ENCODE measurements at regions not wholly inside any gene's neighbourhood (a gene's known extent, or its start where the extent isn't known, plus 50 kb on each side); places are given as distances from the start of the nearest gene placed in this dataset.
"Not testable (repeated sequence)": the region's sequence is repeated elsewhere in the genome, so short reads cannot be mapped to it uniquely, and the experiment has no call there.

GRCh38 chr13:48810013-48810412 lies 156.3 kb downstream of the CYSLTR2 start:
- no peak for DNase-seq

GRCh38 chr13:48813518-48813917 lies 159.8 kb downstream of the CYSLTR2 start:
- no peak for DNase-seq

GRCh38 chr13:48816700-48817099 lies 159.0 kb upstream of the FNDC3A start:
- no peak for DNase-seq

- DNase-seq: no peak
Measured at GRCh38 chr13:48817166-48817802, 158.4 kb upstream of the FNDC3A start.

GRCh38 chr13:48818495-48819356 lies 157.0 kb upstream of the FNDC3A start:
- DNase-seq: no peak

- DNase-seq: no peak
Measured at GRCh38 chr13:48819376-48819775, 156.3 kb upstream of the FNDC3A start.

GRCh38 chr13:48819899-48820298 lies 155.8 kb upstream of the FNDC3A start:
- no peak for DNase-seq

GRCh38 chr13:48823526-48823925 lies 152.2 kb upstream of the FNDC3A start:
- DNase-seq: not testable (repeated sequence)

GRCh38 chr13:48826039-48826438 lies 149.7 kb upstream of the FNDC3A start:
- DNase-seq: no peak

- not testable (repeated sequence) for DNase-seq
Measured at GRCh38 chr13:48826922-48827454, 148.7 kb upstream of the FNDC3A start.

GRCh38 chr13:48827709-48828108 lies 148.0 kb upstream of the FNDC3A start:
- DNase-seq: no peak

- DNase-seq: no peak
Measured at GRCh38 chr13:48828962-48829411, 146.7 kb upstream of the FNDC3A start.

GRCh38 chr13:48829536-48829935 lies 146.2 kb upstream of the FNDC3A start:
- DNase-seq: no peak

GRCh38 chr13:48831248-48831647 lies 144.5 kb upstream of the FNDC3A start:
- DNase-seq: no peak

GRCh38 chr13:48833412-48833811 lies 142.3 kb upstream of the FNDC3A start:
- no peak for DNase-seq

GRCh38 chr13:48835326-48835725 lies 140.4 kb upstream of the FNDC3A start:
- not testable (repeated sequence) for DNase-seq

- DNase-seq: no peak
Measured at GRCh38 chr13:48838193-48838973, 137.3 kb upstream of the FNDC3A start.

GRCh38 chr13:48839171-48839570 lies 136.5 kb upstream of the FNDC3A start:
- DNase-seq: no peak

- DNase-seq: no peak
Measured at GRCh38 chr13:48840366-48840765, 135.3 kb upstream of the FNDC3A start.

- no peak for DNase-seq
Measured at GRCh38 chr13:48842316-48842715, 133.4 kb upstream of the FNDC3A start.

- DNase-seq: no peak
Measured at GRCh38 chr13:48843630-48844380, 131.9 kb upstream of the FNDC3A start.

GRCh38 chr13:48844676-48845075 lies 131.0 kb upstream of the FNDC3A start:
- no peak for DNase-seq

Data from activated CD8-positive, alpha-beta memory T cell treated with anti-CD3 and anti-CD28 coated beads, Interleukin-2, amount 50 U/mL, for 4 hours (primary cell).